T-helper 1 cell treated with Interleukin-12 subunit alpha and Interleukin-12 subunit beta and Interleukin-4 antibody, amounts not matched to agents 30 μg/mL and 1 μg/mL, for 36 hours (primary cell): ENCODE measurements at regions not wholly inside any gene's neighbourhood (a gene's known extent, or its start where the extent isn't known, plus 50 kb on each side); places are given as distances from the start of the nearest gene placed in this dataset.

Experiments used
- H3K27ac Mint-ChIP-seq: one replicate; pipeline ENCODE4 v1.8.0; 2021; ENCODE audit warnings: mild to moderate bottlenecking, mixed read lengths
- H3K27me3 Mint-ChIP-seq: one replicate; pipeline ENCODE4 v1.8.0; 2021; ENCODE audit warnings: low read depth, mixed read lengths
- H3K36me3 Mint-ChIP-seq: one replicate; pipeline ENCODE4 v1.8.0; 2021; ENCODE audit warnings: low read depth, mixed read lengths
- H3K4me1 Mint-ChIP-seq: one replicate; pipeline ENCODE4 v1.8.0; 2021; ENCODE audit warnings: low read depth, mixed read lengths
- H3K4me3 Mint-ChIP-seq: one replicate; pipeline ENCODE4 v1.8.0; 2021; ENCODE audit warnings: mild to moderate bottlenecking, moderate library complexity, mixed read lengths
- H3K9me3 Mint-ChIP-seq: one replicate; pipeline ENCODE4 v1.8.0; 2021; ENCODE audit warnings: mixed read lengths

GRCh38 chr2:4873876-4874593 is 818.1 kb upstream of the SOX11 start:
- Mint-ChIP-seq H3K9me3 (peaks cover 20% of the 10 kb centered on the region), H3K27me3 (no peaks in the 10 kb centered on the region), H3K4me1 (no peaks in the 10 kb centered on the region), H3K36me3 (no peaks in the 10 kb centered on the region), H3K27ac (no peak overlapping the region), H3K4me3 (no peak overlapping the region)

DNA sequence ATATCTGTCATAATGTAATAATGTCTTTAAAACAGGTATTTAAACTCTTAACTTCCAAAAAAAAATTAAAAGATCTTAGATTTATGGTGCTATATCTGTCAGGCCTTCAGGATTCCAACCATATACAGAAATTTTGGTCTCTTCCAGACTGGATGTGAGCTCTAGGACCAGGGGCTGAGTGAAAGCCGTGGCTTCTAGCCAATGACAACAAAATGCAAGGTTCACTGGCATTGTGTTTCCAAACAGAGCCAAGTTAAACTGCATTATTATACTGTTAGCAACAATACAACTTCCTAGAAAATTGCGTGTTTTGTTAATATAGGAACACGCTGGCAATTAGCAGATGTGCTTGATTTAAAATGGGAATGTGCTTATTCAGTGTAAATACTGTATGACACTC is 809.8 kb upstream of the SOX11 start:
- H3K27me3 Mint-ChIP-seq = no peaks in the 10 kb centered on the region
- H3K27ac Mint-ChIP-seq = no peak overlapping the region
- H3K36me3 Mint-ChIP-seq = no peaks in the 10 kb centered on the region
- H3K4me1 Mint-ChIP-seq = no peaks in the 10 kb centered on the region
- H3K9me3 Mint-ChIP-seq = peaks cover 12% of the 10 kb centered on the region
- H3K4me3 Mint-ChIP-seq = no peak overlapping the region

DNA sequence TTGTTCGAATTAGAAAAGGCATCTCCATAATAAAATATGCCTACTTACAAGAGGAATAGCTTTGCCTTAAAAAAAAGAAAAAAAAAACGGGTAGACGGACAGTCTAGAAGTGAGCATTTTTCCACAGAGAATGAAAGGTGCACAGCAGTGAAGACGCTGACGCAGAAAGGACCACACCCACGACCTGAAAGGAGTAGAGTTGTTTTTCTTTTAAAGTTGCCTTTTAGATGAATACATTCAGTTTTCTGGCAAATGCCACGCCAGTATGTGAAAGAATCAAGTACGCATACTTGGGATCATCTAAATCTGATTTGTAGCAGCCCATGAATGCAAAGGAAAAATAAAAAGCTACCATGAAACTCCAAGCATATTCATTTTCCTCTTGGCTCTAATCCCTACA is 809.2 kb upstream of the SOX11 start:
- Mint-ChIP-seq H3K9me3 (peaks cover 12% of the 10 kb centered on the region), H3K4me1 (no peaks in the 10 kb centered on the region), H3K27ac (no peak overlapping the region), H3K4me3 (no peak overlapping the region), H3K27me3 (no peaks in the 10 kb centered on the region), H3K36me3 (no peaks in the 10 kb centered on the region)

DNA sequence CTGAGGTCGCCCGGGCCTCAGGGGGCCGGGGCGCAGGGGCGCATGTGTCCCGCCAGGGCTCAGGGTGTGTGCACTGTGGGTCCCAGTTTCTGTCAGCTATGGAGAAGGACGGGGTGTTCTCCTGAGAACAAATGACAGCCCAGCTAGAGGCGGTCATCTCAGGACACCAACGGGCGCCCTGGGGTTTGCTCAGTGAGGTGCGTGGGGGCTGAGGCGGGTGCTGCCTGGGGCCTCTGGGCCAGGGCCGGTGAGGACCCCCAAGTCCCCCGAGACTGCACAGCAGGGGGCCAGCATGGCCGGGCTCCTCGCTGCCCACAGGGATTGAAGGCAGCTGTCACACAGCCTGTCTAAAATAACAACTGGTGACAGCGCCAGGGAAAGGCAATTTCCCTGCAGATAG is 808.8 kb upstream of the SOX11 start:
- H3K9me3 Mint-ChIP-seq = peaks cover 12% of the 10 kb centered on the region
- H3K27me3 Mint-ChIP-seq = no peaks in the 10 kb centered on the region
- no peaks in the 10 kb centered on the region for H3K36me3 Mint-ChIP-seq
- no peaks in the 10 kb centered on the region for H3K4me1 Mint-ChIP-seq
- H3K27ac Mint-ChIP-seq = no peak overlapping the region
- no peak overlapping the region for H3K4me3 Mint-ChIP-seq

DNA sequence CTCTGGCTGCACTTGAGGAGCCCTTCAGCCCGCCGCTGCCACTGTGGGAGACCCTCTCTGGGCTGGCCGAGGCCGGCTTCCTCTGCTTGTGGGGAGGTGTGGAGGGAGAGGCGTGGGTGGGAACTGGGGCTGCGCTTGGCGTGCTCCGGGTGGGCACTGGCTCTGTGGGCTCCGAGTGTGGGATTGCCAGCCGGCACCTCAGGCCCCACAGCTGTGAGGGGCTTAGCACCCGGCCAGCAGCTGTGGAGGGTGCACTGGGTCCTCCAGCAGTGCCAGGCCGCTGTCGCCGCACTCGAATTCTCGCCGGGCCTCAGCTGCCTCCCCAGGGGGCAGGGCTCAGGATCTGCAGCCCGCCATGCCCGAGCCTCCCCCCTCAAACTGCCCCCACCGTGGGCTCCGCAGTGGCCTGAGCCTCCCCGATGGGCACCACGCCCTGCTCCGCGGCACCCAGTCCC is 808.0 kb upstream of the SOX11 start:
- Mint-ChIP-seq H3K9me3 (peaks cover 12% of the 10 kb centered on the region), H3K4me3 (no peak overlapping the region), H3K27ac (no peak overlapping the region), H3K36me3 (no peaks in the 10 kb centered on the region), H3K27me3 (no peaks in the 10 kb centered on the region), H3K4me1 (no peaks in the 10 kb centered on the region)

GRCh38 chr2:4891394-4891793 is 800.8 kb upstream of the SOX11 start:
- Mint-ChIP-seq H3K36me3 (no peaks in the 10 kb centered on the region), H3K4me3 (no peak overlapping the region), H3K4me1 (no peaks in the 10 kb centered on the region), H3K9me3 (peaks cover 19% of the 10 kb centered on the region), H3K27me3 (no peaks in the 10 kb centered on the region), H3K27ac (no peak overlapping the region)

GRCh38 chr2:4895371-4895770 is 796.8 kb upstream of the SOX11 start:
- H3K27ac Mint-ChIP-seq = no peak overlapping the region
- peaks cover 26% of the 10 kb centered on the region for H3K9me3 Mint-ChIP-seq
- H3K4me1 Mint-ChIP-seq = no peaks in the 10 kb centered on the region
- H3K36me3 Mint-ChIP-seq = no peaks in the 10 kb centered on the region
- H3K27me3 Mint-ChIP-seq = no peaks in the 10 kb centered on the region
- H3K4me3 Mint-ChIP-seq = no peak overlapping the region

- Mint-ChIP-seq H3K36me3 (no peaks in the 10 kb centered on the region), H3K4me3 (no peak overlapping the region), H3K4me1 (no peaks in the 10 kb centered on the region), H3K27ac (no peak overlapping the region), H3K27me3 (no peaks in the 10 kb centered on the region), H3K9me3 (peaks cover 14% of the 10 kb centered on the region)
Measured at GRCh38 chr2:4898706-4899105, 793.5 kb upstream of the SOX11 start.

- Mint-ChIP-seq H3K27me3 (no peaks in the 10 kb centered on the region), H3K27ac (no peak overlapping the region), H3K4me3 (no peak overlapping the region), H3K9me3 (peaks cover 11% of the 10 kb centered on the region), H3K36me3 (no peaks in the 10 kb centered on the region), H3K4me1 (no peaks in the 10 kb centered on the region)
Measured at GRCh38 chr2:4900242-4900641, 791.9 kb upstream of the SOX11 start.

GRCh38 chr2:4900861-4901770 is 791.1 kb upstream of the SOX11 start:
- no peaks in the 10 kb centered on the region for H3K4me1 Mint-ChIP-seq

DNA sequence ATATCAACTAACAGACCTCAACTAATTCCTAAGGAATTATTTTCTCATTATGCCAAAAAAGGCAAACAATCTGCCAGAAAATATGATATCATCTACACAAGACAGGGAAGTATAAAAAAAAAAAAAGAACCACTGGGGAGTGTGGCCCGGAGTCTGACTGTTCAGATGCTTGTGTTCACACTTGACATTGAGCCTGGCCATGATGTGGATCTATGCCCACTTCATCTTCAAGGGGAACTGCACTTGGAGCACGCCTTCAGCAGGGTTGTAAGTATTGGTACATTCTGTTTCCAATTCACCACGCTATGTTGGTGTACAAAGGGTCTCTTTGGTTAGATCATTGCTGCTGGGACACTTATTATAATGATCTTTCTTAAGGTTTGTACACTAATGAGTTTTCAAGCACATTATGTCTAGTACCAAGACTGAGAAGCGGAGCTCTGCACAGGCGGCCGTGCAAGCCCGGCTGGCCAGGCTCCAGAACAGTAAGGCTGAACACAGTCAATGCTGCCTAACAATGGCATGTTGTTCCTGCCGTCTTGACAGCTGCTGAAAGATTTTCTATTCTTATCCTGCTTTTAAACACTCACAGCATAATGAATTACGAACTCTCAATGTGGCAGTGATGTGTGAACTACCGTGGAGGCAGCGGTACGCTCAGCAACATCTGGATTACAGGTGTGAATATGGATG is 788.4 kb upstream of the SOX11 start:
- no peaks in the 10 kb centered on the region for H3K27me3 Mint-ChIP-seq

More at GRCh38 chr2:4900861-4901770, 791.1 kb upstream of the SOX11 start:
- no peaks in the 10 kb centered on the region for H3K27me3 Mint-ChIP-seq
- H3K36me3 Mint-ChIP-seq = no peaks in the 10 kb centered on the region
- H3K9me3 Mint-ChIP-seq = peaks cover 11% of the 10 kb centered on the region
- no peak overlapping the region for H3K4me3 Mint-ChIP-seq
- H3K27ac Mint-ChIP-seq = no peak overlapping the region

GRCh38 chr2:4908461-4908860 is 783.7 kb upstream of the SOX11 start:
- Mint-ChIP-seq H3K27ac (no peak overlapping the region), H3K4me3 (no peak overlapping the region), H3K27me3 (no peaks in the 10 kb centered on the region), H3K36me3 (no peaks in the 10 kb centered on the region), H3K4me1 (no peaks in the 10 kb centered on the region), H3K9me3 (peaks cover 7% of the 10 kb centered on the region)

More for the DNA sequence above, 788.4 kb upstream of the SOX11 start:
- no peak overlapping the region for H3K27ac Mint-ChIP-seq
- no peak overlapping the region for H3K4me3 Mint-ChIP-seq
- no peaks in the 10 kb centered on the region for H3K36me3 Mint-ChIP-seq
- H3K4me1 Mint-ChIP-seq = no peaks in the 10 kb centered on the region
- peaks cover 11% of the 10 kb centered on the region for H3K9me3 Mint-ChIP-seq

DNA sequence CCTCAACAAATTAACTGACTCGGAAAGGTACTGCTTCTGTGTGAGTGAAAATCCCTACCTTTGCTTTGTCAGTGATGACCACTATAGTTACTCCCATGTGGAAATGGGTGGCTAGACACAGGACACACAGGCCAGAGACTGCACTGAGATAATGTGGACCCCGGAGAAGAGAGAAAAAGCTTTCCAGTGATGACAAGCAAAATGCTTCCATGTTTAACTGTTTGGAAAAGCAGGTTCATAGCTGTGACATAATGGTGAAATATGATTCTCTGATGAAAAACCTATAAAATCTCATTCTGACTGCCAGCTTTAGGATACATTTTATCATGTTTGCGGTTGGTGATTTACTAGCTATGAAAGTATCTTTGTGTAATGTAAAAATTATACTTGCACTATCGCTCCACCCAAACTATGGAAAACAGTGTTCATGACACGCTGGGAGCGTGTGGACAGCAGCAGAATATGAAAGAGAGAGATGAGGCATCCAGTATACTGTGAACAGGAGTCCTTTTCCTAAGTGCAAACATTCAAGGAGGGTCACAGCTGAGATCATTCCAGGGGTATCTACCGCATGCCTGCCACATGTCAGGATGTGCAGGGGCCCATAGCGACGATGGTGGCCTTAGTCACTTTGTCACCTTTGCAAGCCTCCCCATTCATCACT is 782.7 kb upstream of the SOX11 start:
- no peak overlapping the region for H3K27ac Mint-ChIP-seq
- no peaks in the 10 kb centered on the region for H3K4me1 Mint-ChIP-seq
- no peaks in the 10 kb centered on the region for H3K36me3 Mint-ChIP-seq
- H3K27me3 Mint-ChIP-seq = no peaks in the 10 kb centered on the region
- no peak overlapping the region for H3K4me3 Mint-ChIP-seq
- H3K9me3 Mint-ChIP-seq = peaks cover 9% of the 10 kb centered on the region

DNA sequence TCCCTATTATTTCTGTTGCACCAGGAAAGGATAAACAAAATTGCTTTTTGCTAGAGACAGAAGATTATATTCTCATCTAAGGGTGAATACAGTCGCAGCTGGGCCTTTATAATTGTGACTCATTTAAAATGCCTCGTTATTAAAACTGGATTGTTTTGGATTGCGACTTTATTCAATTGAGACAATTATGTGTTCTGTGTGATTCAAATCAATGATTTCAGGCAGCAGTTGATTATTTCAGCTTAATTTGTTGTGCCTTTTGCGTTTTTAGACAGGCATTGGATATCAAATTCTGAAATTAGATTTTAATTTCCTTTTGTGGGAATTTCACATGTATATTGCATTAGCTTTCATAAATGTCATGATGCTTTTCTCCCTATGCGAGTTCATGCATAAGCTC is 778.1 kb upstream of the SOX11 start:
- Mint-ChIP-seq H3K9me3 (peaks cover 14% of the 10 kb centered on the region), H3K4me3 (no peak overlapping the region), H3K27ac (no peak overlapping the region), H3K36me3 (no peaks in the 10 kb centered on the region), H3K27me3 (no peaks in the 10 kb centered on the region), H3K4me1 (no peaks in the 10 kb centered on the region)
